ENCODE measurements at regions not wholly inside any gene's neighbourhood (a gene's known extent, or its start where the extent isn't known, plus 50 kb on each side); places are given as distances from the start of the nearest gene placed in this dataset.

- no peak for TF ChIP-seq CTCF (IDR thresholded peaks at IDR 0.05)
Measured at GRCh38 chr18:25490316-25490715, 138.3 kb upstream of the ZNF521 start.

- TF ChIP-seq CTCF (IDR thresholded peaks at IDR 0.05) = no peak
Measured at GRCh38 chr18:25473008-25473407, 121.0 kb upstream of the ZNF521 start.

- no peak for TF ChIP-seq CTCF (IDR thresholded peaks at IDR 0.05)
Measured at GRCh38 chr18:25470062-25470461, 118.1 kb upstream of the ZNF521 start.

- no peak for TF ChIP-seq CTCF (IDR thresholded peaks at IDR 0.05)
Measured at GRCh38 chr18:25469489-25469888, 117.5 kb upstream of the ZNF521 start.

- TF ChIP-seq CTCF (IDR thresholded peaks at IDR 0.05) = no peak
Measured at GRCh38 chr18:25467226-25467987, 115.4 kb upstream of the ZNF521 start.

GRCh38 chr18:25465152-25465732 lies 113.3 kb upstream of the ZNF521 start:
- TF ChIP-seq CTCF (IDR thresholded peaks at IDR 0.05) = no peak

- no peak for TF ChIP-seq CTCF (IDR thresholded peaks at IDR 0.05)
Measured at GRCh38 chr18:25464227-25464626, 112.3 kb upstream of the ZNF521 start.
